Effector CD4-positive, alpha-beta T cell (primary cell): ENCODE measurements at regions not wholly inside any gene's neighbourhood (a gene's known extent, or its start where the extent isn't known, plus 50 kb on each side); places are given as distances from the start of the nearest gene placed in this dataset.

ENCODE experiments used
- DNase-seq: peaks from one replicate; pipeline ENCODE4 v3.0.0-alpha.2; 2020

GRCh38 chr9:18358325-18358724 lies 115.6 kb upstream of the ADAMTSL1 start:
- no peak for DNase-seq

- DNase-seq: no peak
Measured at GRCh38 chr9:18359335-18359734, 114.6 kb upstream of the ADAMTSL1 start.

- no peak for DNase-seq
Measured at GRCh38 chr9:18360005-18360404, 113.9 kb upstream of the ADAMTSL1 start.

GRCh38 chr9:18361646-18362045 lies 112.3 kb upstream of the ADAMTSL1 start:
- no peak for DNase-seq

GRCh38 chr9:18362166-18362565 lies 111.8 kb upstream of the ADAMTSL1 start:
- DNase-seq: no peak

GRCh38 chr9:18362901-18363685 lies 110.9 kb upstream of the ADAMTSL1 start:
- no peak for DNase-seq

- no peak for DNase-seq
Measured at GRCh38 chr9:18365651-18366050, 108.3 kb upstream of the ADAMTSL1 start.

GRCh38 chr9:18366184-18366583 lies 107.8 kb upstream of the ADAMTSL1 start:
- DNase-seq: no peak

GRCh38 chr9:18368206-18368605 lies 105.7 kb upstream of the ADAMTSL1 start:
- no peak for DNase-seq

- no peak for DNase-seq
Measured at GRCh38 chr9:18371141-18371540, 102.8 kb upstream of the ADAMTSL1 start.

- DNase-seq: no peak
Measured at GRCh38 chr9:18371621-18372020, 102.3 kb upstream of the ADAMTSL1 start.

- no peak for DNase-seq
Measured at GRCh38 chr9:18379073-18379811, 94.7 kb upstream of the ADAMTSL1 start.

- no peak for DNase-seq
Measured at GRCh38 chr9:18382243-18382642, 91.7 kb upstream of the ADAMTSL1 start.

GRCh38 chr9:18384066-18384465 lies 89.9 kb upstream of the ADAMTSL1 start:
- no peak for DNase-seq

- DNase-seq: no peak
Measured at GRCh38 chr9:18385696-18386490, 88.1 kb upstream of the ADAMTSL1 start.

- no peak for DNase-seq
Measured at GRCh38 chr9:18390393-18390792, 83.6 kb upstream of the ADAMTSL1 start.

GRCh38 chr9:18393340-18394130 lies 80.4 kb upstream of the ADAMTSL1 start:
- DNase-seq: no peak

- no peak for DNase-seq
Measured at GRCh38 chr9:18394847-18395351, 79.1 kb upstream of the ADAMTSL1 start.

GRCh38 chr9:18396102-18396728 lies 77.7 kb upstream of the ADAMTSL1 start:
- no peak for DNase-seq

- no peak for DNase-seq
Measured at GRCh38 chr9:18397076-18397475, 76.9 kb upstream of the ADAMTSL1 start.

- DNase-seq: no peak
Measured at GRCh38 chr9:18398038-18398437, 75.9 kb upstream of the ADAMTSL1 start.
